HG02943 (cell line): ENCODE measurements at regions not wholly inside any gene's neighbourhood (a gene's known extent, or its start where the extent isn't known, plus 50 kb on each side); places are given as distances from the start of the nearest gene placed in this dataset.
"Not testable (repeated sequence)": the region's sequence is repeated elsewhere in the genome, so short reads cannot be mapped to it uniquely, and the experiment has no call there.

Source experiments
- ATAC-seq: cut with Tn5 transposase; IDR thresholded peaks from one replicate; pipeline ENCODE4 v1.9.1; 2021; ENCODE audit warnings: mild to moderate bottlenecking, low read depth, moderate library complexity; ENCODE audit not compliant: unreplicated experiment

DNA sequence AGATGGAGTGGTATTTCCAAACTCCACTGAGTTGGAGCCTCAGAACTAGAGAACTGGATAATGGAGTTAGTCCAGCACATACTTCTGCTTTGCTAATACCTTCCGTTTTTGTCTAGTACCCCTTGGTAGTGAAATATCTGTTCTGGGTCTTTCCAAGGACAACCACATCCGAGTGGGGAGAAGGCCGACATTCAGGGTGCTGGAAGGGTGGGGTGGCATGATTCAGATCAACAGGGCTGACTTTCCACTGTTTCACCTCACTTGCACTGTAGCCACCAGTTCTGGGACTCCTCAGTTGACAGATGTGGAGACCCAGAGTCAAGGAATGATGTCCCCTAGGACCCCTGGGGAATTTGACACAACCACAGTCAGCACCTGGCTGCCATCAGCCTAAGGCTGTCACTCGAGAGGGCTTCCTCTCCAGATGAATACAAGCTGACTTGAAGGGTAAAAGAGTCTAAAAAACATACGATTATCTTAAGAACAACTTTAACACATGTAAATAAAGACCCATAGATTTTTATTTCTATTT is 84.8 kb upstream of the HNF1B start:
- ATAC-seq: no peak

- ATAC-seq: no peak
These were observed 83.8 kb upstream of the HNF1B start for GRCh38 chr17:37828651-37829124.

- no peak for ATAC-seq
These were observed 83.2 kb upstream of the HNF1B start for GRCh38 chr17:37827905-37828650.

DNA sequence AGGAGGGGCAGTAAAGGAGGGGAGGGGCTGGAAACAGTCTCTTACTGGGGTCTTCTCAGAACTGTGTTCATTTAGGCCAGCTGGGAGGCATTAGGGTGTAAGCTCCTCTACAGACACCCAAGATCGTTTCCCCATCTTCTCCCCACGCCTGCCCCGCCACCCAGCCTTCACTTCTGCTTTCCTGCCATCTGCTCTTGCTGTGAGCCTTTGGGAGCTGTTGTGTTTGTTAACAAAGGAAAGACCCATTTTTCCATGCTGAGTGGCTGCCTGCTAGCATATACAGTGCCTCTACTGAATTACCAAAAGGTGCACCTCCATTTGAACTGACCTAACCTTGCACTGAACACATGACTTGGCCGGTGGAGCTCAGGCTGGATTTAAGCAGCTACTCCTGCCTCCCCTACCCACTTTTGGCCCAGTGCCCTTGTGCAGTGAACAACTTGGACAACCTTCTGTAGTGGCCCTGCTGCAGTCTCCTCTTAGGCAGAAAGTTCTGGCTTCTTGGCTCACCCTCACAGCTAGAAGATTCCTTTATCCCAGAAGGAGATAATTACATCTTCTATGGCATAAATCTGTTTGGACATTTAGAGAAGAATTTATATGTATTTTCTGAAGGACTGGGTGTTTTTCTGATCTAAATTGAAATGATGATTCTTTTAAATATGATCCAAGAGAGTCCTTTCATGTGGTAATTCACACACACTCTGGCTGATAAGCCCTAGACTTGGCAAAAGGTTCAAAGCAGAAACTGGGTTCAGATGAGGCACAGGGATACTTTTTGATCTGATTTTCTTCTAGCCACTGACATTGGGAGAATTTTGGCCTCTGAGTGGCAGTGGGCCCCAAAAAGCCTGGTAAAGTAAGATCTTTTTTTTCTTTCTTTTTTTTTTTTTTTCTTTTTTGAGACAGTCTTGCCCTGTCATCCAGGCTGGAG is 81.9 kb upstream of the HNF1B start:
- no peak for ATAC-seq

- no peak for ATAC-seq
These were observed 81.0 kb upstream of the HNF1B start for GRCh38 chr17:37825851-37826250.

- ATAC-seq: no peak
These were observed 80.0 kb upstream of the HNF1B start for GRCh38 chr17:37824534-37825485.

DNA sequence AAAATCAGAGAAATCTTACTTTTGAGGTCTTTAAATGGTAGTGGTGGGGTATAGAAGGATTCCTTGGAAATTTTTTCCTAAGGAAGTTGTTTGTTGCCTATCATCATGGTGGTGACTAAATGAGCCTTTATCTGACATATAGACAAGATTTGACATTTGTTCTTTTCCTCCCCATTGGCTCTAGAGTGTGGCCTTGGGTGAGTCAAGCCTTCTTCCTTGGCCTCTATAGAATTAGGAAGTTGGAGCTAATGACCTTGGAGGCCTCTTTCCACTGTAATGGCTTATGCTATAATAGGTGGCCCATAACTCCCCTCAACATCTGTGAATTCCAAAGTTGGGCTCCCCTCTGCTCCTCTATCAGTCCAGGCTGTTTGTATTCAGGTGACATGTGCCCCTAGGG is 79.1 kb upstream of the HNF1B start:
- no peak for ATAC-seq

DNA sequence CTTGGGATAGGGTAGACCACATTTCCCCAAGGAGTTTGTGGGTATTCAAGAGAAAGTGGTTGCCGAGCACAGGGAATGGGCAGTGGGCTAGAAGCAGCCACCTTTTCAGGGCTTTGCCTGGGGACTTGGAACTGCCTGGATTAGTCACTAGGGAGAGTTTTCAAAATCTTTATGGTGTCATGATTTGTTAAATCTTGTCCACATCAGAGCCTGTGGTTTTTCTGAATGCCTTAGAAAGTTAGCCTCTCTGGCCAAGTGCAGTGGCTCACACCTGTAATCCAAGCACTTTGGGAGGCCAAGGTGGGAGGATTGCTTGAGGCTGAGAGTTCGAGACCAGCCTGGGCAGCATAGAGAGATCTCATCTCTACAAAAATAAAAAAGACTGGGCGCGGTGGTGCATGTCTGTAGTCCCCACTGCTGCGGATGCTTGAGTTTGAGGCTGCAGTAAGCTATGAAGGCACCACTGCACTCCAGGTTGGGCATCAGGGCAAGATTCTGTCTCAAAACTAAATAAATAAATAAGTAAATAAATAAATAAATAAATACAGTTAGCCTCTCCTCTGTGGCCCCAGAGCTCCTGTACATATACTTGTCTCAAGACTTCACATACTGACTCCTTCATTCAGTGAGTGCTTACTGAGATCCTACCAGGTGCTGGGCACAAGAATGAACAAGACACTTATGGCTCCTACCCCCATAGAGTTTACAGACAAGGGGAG is 76.3 kb upstream of the HNF1B start:
- ATAC-seq: no peak

DNA sequence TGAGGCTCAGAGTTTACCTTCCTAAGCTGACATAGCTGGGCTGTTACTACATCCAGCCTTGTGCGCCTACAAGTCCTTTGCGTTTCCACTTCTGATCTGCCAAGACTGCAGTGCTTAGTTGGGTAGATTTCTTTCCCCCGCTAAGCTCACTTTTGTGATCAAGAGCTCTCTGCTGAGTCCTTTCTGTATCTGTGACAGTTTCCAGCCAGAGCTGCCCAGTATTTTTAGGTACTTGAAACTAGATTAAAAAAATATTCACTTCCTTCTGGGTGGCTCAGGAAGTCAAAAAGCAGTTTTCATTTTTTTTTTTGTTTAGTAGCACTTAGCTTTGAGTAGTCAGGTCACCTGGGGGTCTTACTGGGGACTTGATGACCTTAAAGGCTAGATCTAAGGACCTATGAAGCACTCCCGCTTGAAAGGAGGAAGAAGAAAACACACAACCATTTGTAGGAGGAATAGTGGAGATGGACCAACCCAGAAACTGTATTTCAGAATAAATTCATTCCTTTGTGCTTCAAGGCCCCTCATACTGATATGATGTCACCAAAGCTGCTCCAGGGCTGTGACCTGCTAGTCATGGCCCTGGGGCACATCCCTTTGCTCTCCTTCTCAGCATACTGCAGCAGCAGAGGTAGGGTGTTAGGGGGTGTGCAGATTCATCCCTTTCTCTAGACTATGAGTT is 75.6 kb upstream of the HNF1B start:
- ATAC-seq: no peak

- ATAC-seq: no peak
These were observed 73.8 kb upstream of the HNF1B start for GRCh38 chr17:37818689-37819088.

- ATAC-seq: no peak
These were observed 72.1 kb upstream of the HNF1B start for GRCh38 chr17:37816950-37817349.

- ATAC-seq: no peak
These were observed 70.7 kb upstream of the HNF1B start for GRCh38 chr17:37815536-37815935.

DNA sequence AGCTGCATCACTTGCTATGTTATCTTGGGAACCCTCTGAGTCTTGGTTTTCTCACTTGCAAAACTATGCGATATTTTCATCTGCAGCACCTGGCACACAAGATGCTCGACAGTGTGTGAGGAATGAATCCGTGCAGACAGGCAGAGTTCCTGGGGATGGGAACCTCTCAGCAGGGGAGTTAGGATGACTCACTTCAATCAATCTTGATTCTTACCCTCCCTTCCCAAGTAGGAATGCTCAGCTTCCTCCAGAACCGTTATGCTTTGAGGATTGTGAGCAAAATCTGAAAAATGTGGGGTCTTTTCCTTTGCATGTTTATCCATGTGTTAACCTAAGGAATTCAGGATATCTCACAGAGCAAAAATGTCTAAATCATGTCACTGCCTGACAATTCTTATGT is 68.9 kb upstream of the HNF1B start:
- no peak for ATAC-seq

DNA sequence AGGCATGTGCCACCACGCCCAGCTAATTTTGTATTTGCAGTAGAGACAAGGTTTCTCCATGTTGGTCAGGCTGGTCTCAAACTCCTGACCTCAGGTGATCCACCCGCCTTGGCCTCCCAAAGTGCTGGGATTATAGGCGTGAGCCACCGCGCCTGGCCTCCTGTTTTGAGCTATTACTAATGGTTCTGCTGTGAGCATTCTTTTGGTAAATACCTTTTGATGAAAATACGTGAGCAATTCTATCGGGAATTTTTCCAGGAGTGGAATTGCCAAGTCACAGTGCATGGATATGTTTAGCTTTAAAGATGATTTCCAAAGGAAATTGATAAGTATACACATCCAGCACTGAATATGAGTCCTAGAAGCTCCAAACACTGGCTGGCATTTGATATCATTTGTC is 64.0 kb upstream of the HNF1B start:
- ATAC-seq: not testable (repeated sequence)

DNA sequence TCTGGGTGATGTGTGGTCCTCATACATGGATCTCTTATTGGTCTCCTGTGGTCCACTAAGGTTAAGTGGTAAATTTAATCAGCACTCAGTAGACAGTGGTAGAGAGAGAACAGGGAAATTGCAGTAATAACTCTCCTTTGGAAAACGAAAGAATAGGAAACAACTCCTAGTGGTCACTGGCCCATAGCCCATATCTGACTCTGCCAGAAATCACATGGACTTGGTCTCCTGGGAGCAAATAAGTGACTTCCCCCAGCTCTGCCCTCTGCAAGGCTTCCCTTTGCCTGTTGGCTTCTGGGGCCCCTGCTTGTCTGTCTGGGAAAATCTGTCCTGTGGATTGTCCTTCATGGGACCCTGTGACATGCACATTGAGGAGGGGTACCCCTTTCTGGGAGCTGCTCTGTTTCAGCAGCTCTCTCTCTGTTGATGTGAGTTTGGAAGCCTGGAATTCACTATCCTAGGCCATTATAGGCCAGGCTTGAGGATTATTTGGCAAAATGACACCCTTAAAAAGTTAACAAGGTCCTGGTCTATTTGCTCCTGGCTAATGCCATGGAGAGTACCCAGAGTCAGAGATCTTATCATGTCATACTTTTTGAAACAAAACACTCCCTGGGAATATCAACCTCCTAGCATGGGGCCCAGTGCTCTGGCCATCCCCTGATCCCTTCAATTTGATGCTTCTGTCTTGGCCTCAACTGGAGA is 58.0 kb upstream of the HNF1B start:
- ATAC-seq: no peak

GRCh38 chr17:37802061-37802595 is 57.3 kb upstream of the HNF1B start:
- no peak for ATAC-seq

- ATAC-seq: no peak
These were observed 56.3 kb upstream of the HNF1B start for GRCh38 chr17:37801171-37801570.

- ATAC-seq: no peak
These were observed 52.3 kb upstream of the HNF1B start for GRCh38 chr17:37797206-37797605.
